ENCODE measurements at regions not wholly inside any gene's neighbourhood (a gene's known extent, or its start where the extent isn't known, plus 50 kb on each side); places are given as distances from the start of the nearest gene placed in this dataset.
"Not testable (repeated sequence)": the region's sequence is repeated elsewhere in the genome, so short reads cannot be mapped to it uniquely, and the experiment has no call there.

DNA sequence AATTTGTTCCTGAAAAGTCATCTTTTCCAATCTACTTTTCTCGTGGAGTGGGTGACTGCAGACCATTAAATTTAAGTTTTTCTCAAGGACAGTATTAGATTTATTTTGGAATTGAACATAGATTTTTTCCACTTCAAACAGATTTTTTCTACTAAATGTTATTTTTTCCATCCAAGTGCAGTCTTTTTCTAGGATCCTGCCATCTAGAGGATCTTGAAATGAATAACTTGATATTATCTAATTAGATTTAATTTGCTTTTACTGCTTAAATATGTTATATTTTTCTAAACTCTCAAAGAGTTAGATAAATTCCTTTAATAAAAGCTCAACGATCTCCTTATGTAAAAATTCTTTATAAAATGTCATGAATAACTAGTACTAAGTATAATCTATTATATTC, 136.9 kb upstream of the PRR16 start:
- DNase-seq (ENCODE audit: extremely low read depth, low read depth), result no peak
- no peak overlapping the region for H3K4me3 ChIP-seq (replicated peaks; ENCODE audit: low read depth, low read length)
- no peak for TF ChIP-seq CTCF (IDR thresholded peaks at IDR 0.05; ENCODE audit: low read depth, low read length, missing control alignments)

DNA sequence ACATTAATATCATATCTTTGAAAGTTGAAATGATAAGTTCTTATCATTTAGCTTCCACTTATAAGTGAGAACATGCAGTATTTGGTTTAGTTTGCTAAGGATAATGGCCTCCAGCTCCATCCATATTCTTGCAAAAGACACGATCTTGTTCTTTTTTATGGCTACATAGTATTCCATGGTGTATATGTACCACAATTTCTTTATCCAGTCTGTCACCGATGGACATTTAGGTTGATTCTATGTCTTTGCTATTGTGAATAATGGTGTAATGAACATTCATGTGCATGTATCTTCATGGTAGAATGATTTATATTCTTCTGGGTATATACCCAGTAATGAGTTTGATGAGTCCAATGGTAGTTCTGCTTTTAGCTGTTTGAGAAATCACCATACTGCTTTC, 135.0 kb upstream of the PRR16 start:
- no peak for DNase-seq (ENCODE audit: extremely low read depth, low read depth)
- no peak for TF ChIP-seq CTCF (IDR thresholded peaks at IDR 0.05; ENCODE audit: low read depth, low read length, missing control alignments)
- no peak overlapping the region for H3K4me3 ChIP-seq (replicated peaks; ENCODE audit: low read depth, low read length)

DNA sequence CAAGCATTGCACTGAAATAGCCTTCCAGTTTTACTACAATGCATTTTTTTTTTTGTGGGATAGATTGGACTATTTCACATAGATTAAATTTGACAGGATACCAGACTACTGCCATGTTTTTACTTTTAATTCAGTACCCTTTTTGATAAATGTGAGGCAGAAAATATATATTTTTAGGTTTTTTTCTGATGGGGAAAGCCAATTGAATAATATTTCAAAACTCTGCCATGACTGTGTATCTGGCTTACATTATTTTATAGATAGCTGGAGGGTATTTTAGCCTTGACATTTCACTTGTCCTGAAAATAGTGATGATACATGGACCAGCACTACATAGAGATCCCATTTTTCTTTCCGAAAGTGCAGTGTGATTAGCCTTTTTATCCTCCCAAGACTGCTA, 133.5 kb upstream of the PRR16 start:
- DNase-seq (ENCODE audit: extremely low read depth, low read depth), result no peak
- no peak overlapping the region for H3K4me3 ChIP-seq (replicated peaks; ENCODE audit: low read depth, low read length)
- no peak for TF ChIP-seq CTCF (IDR thresholded peaks at IDR 0.05; ENCODE audit: low read depth, low read length, missing control alignments)

DNA sequence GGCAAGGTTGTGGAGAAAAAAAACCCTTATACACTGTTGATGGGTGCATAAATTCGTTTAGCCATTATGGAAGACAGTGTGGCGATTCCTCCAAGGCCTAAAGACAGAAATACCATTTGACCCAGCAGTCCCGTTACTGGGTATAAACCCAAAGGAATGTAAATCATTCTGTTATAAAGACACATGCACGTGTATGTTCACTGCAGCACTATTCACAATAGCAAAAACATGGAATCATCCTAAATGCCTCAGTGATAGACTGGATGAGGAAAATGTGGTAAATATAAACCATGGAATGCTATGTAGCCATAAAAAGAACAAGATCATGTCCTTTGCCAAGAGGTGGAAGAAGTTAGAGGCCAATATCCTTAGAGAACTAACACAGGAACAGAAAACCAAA, 119.9 kb upstream of the PRR16 start:
- no peak for TF ChIP-seq CTCF (IDR thresholded peaks at IDR 0.05; ENCODE audit: low read depth, low read length, missing control alignments)
- H3K4me3 ChIP-seq (replicated peaks; ENCODE audit: low read depth, low read length), result no peak overlapping the region
- DNase-seq (ENCODE audit: extremely low read depth, low read depth), result no peak

DNA sequence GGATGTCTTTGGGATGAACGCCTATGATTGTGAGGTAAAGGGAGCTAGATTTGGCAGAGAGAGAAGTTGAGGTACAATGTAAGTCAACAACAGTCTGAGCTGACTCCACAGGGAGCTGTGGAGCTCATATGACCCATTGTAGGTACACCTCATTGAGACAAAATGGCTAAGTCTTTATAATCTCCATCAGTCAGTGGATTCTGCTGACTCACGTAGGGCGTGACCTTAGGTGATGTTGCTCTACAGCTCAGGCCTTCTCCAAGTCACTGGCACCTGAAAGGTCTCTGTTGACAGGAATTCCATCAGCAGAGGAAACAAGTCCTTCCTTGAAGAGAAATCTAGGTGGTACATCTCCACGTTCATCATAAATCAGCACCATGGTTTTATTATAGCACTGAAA, 118.2 kb upstream of the PRR16 start:
- H3K4me3 ChIP-seq (replicated peaks; ENCODE audit: low read depth, low read length), result no peak overlapping the region
- no peak for TF ChIP-seq CTCF (IDR thresholded peaks at IDR 0.05; ENCODE audit: low read depth, low read length, missing control alignments)

GRCh38 chr5:120351071-120351470, 113.0 kb upstream of the PRR16 start:
- H3K4me3 ChIP-seq (replicated peaks; ENCODE audit: low read depth, low read length); DNase-seq (ENCODE audit: extremely low read depth, low read depth): not testable (repeated sequence)

More for the DNA sequence above, 118.2 kb upstream of the PRR16 start:
- no peak for DNase-seq (ENCODE audit: extremely low read depth, low read depth)

DNA sequence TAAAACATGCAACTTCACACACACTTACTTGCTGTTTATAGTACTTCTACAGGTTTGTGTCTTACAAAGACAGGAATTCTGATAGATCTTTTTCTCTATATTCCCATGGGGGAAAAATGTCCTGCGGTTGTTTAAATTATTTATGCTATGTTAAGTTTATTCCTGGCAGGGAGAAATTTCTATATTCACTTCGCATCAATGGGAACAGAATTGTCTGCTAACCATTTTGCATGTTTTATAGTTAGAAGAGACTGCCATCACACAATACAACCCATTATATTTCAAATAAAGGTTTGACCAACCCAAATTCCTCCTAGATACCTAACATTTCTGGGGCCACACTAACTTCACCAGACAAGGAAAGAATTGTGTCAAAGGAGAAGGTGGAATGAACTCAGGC, 110.0 kb upstream of the PRR16 start:
- TF ChIP-seq CTCF (IDR thresholded peaks at IDR 0.05; ENCODE audit: low read depth, low read length, missing control alignments), result no peak
- H3K4me3 ChIP-seq (replicated peaks; ENCODE audit: low read depth, low read length), result no peak overlapping the region
- DNase-seq (ENCODE audit: extremely low read depth, low read depth), result no peak

All from HFF-Myc (cell line).